ENCODE measurements at regions not wholly inside any gene's neighbourhood (a gene's known extent, or its start where the extent isn't known, plus 50 kb on each side); places are given as distances from the start of the nearest gene placed in this dataset.

DNA sequence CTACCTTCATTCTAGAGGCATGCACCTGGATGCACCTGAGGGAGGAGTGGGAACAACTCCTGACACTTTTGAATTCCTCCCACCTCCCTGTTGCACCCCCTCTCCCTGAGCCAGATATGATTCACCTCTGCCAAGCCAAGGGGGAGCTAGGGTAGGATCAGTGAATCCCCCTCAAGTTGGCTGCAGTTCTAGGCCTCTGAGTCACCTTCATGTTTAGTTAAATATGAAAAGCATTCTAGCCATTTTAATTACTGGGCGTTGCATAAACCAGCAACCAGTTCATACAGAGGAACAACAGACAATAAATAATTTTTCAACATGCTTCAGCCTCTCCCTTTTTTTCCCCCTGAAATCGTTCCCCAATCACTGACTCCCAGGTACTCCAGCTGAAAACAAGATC lies 1440.2 kb downstream of the ADGRL3 start:
- intact Hi-C loops (cut with DNase I; ENCODE audit: low total_unique reads), result no loop called here
- Histone ChIP-seq H3K4me3 (no peak overlapping the region), H3K27ac (no peak overlapping the region), H3K4me1 (no peaks in the 10 kb centered on the region), H3K9me3 (no peaks in the 10 kb centered on the region), H3K27me3 (no peaks in the 10 kb centered on the region), H3K36me3 (no peaks in the 10 kb centered on the region)
- TF ChIP-seq CTCF (IDR thresholded peaks at IDR 0.05) (no peak), POLR2A (IDR thresholded peaks at IDR 0.05) (no peak)
- no peak for DNase-seq

DNA sequence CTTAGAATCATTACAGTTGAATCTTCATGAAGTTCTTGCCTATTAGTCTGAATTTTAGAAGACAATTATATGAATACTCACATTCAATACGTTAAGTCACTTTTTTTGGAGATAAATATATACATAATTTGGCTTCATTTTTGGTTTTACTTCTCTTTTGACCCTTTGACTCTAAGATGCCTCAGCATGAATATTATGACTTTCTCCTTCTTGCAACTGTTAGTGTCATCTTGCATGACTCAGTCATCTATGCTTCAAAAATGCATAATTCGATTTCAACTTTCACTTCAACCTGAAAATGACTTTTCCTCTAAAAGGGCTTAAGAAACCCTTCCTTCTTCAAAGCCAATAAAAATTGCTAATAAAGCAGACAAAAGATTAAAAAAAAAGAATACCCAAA lies 1427.5 kb downstream of the ADGRL3 start:
- Histone ChIP-seq H3K36me3 (no peaks in the 10 kb centered on the region), H3K9me3 (no peaks in the 10 kb centered on the region), H3K27me3 (no peaks in the 10 kb centered on the region), H3K4me1 (no peaks in the 10 kb centered on the region), H3K4me3 (no peak overlapping the region), H3K27ac (no peak overlapping the region)
- intact Hi-C loops (cut with DNase I; ENCODE audit: low total_unique reads), result no loop called here
- no peak for DNase-seq
- no peak for TF ChIP-seq POLR2A (IDR thresholded peaks at IDR 0.05)
- TF ChIP-seq CTCF (IDR thresholded peaks at IDR 0.05), result no peak

- Histone ChIP-seq H3K4me1 (no peaks in the 10 kb centered on the region), H3K4me3 (no peak overlapping the region), H3K27ac (no peak overlapping the region), H3K27me3 (no peaks in the 10 kb centered on the region), H3K36me3 (no peaks in the 10 kb centered on the region), H3K9me3 (no peaks in the 10 kb centered on the region)
- no peak for DNase-seq
- TF ChIP-seq POLR2A (IDR thresholded peaks at IDR 0.05), result no peak
- no peak for TF ChIP-seq CTCF (IDR thresholded peaks at IDR 0.05)
- intact Hi-C loops (cut with DNase I; ENCODE audit: low total_unique reads), result no loop called here
These were observed 1427.0 kb downstream of the ADGRL3 start for GRCh38 chr4:62627141-62627540.

DNA sequence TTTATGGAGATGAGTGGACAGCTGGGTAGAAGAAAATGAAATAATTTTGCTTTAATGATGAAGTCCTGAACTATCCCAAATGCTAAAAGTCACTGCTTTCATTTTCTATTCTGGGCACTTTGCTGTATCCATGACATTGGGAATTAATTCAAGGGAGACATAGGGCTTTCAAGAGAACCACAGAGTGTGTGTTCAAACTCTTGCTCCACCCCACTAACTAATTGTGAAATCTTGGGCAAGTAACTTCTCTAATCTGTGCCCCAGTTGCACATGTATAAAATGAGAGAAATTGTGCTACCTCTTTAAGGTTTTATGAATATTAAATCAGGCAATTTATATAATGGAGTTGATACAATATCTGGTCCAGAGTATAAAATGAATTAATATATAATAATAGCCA lies 1422.0 kb downstream of the ADGRL3 start:
- no peaks in the 10 kb centered on the region for H3K9me3 ChIP-seq
- no peak for DNase-seq
- H3K27ac ChIP-seq, result no peak overlapping the region
- intact Hi-C loops (cut with DNase I; ENCODE audit: low total_unique reads), result no loop called here
- H3K36me3 ChIP-seq, result no peaks in the 10 kb centered on the region
- H3K4me3 ChIP-seq, result no peak overlapping the region
- no peaks in the 10 kb centered on the region for H3K4me1 ChIP-seq
- no peaks in the 10 kb centered on the region for H3K27me3 ChIP-seq
- TF ChIP-seq CTCF (IDR thresholded peaks at IDR 0.05) (no peak), POLR2A (IDR thresholded peaks at IDR 0.05) (no peak)

DNA sequence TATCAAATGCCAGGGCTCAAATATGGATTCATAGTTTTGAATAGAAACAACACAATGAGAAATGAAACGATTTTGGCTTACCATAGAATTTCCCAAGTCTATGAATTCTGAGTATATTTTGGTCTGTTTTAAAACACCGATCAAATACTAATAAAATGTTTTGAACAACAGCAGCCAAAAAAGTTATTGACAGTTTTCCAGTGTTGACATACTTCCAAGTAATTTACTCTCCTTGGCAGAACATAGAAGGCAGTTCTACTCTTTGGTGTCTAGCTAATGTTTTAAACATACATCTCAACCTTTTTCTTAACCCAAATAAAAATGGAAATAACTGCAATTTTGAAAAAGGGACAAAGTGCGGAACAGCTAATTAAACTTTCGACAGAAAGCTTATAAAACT lies 1419.8 kb downstream of the ADGRL3 start:
- Histone ChIP-seq H3K27me3 (no peaks in the 10 kb centered on the region), H3K4me1 (no peaks in the 10 kb centered on the region), H3K4me3 (no peak overlapping the region), H3K27ac (no peak overlapping the region), H3K36me3 (no peaks in the 10 kb centered on the region), H3K9me3 (no peaks in the 10 kb centered on the region)
- no peak for TF ChIP-seq CTCF (IDR thresholded peaks at IDR 0.05)
- no peak for TF ChIP-seq POLR2A (IDR thresholded peaks at IDR 0.05)
- intact Hi-C loops (cut with DNase I; ENCODE audit: low total_unique reads), result no loop called here
- no peak for DNase-seq

All from uterus (tissue), 3 donors.